ENCODE measurements at regions not wholly inside any gene's neighbourhood (a gene's known extent, or its start where the extent isn't known, plus 50 kb on each side); places are given as distances from the start of the nearest gene placed in this dataset.

DNA sequence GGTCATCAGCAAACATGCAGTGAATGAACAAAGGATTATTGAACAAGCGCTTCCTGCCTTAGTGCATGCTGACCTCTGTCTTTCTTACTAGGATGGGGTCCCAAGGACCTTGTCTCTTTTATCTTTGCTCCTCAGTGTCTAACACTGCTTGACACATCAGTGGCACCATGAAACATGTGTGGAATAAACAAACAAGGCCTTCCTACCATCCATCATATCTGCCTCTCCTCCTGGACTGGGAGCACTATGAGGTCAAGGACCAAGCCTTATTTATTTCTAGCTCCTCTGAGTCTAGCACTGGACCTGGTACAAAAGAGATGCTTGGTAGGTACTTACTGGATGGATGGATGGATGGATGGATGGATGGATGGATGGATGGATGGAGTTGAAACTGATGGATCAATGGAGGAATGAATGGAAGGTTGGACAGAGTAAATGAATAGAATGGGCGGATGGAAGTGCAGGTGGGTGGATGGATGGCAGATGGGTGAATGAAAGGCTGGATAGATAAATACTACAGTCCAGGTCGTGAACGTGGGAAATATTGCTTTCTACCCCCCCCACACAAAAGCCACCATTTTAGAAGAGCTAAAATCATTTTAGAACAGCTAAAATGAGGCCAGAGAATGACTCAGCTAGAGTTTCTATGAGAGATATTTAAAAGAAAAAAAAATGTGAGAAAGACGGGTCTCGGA, 104.1 kb upstream of the PTPN1 start:
- no peak for DNase-seq (ENCODE audit: low read depth)

- no peak for DNase-seq (ENCODE audit: low read depth)
Observed at GRCh38 chr20:50406610-50407136, 103.5 kb upstream of the PTPN1 start.

GRCh38 chr20:50408526-50409364, 101.4 kb upstream of the PTPN1 start:
- DNase-seq (ENCODE audit: low read depth), result no peak

DNA sequence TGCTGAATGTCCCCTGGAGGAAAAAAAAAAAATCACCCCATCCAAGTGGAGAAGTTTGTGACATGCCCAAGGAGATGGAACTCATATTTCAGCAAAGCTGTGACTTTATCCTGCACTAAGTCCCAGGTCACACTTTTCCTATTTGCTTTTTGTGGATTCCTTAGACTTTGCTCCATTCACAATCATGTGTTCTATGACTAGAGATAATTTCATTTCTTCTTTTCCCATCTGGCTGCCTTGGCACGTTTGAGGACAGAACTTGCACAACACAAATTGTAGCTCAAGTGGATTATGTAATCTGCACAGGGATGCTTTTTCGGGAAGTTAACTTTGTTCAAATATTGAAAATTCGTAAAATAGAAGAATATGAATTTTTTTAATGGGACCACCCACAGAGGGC, 100.7 kb upstream of the PTPN1 start:
- peak; percentile 65 for DNase-seq (ENCODE audit: low read depth)

DNA sequence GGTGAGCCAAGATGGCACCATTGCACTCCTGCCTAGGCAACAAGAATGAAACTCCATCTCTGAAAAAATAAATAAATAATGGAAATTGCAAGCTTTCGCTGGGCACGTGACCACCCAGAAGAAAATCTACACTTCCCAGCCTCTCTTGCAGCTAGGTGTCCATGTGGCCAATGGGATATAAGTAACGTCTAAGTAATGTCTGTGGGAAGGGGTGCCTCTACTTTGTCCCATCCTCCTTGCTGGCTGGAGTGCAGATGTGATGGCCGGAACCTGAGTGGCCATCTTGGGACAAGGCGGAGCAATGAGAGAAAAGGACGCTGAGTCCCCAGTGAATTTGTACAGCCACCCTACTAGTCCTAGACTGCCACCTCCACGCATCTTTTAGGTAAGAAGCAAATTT, 99.8 kb upstream of the PTPN1 start:
- no peak for DNase-seq (ENCODE audit: low read depth)

- DNase-seq (ENCODE audit: low read depth), result no peak
Observed at GRCh38 chr20:50412069-50412468, 98.1 kb upstream of the PTPN1 start.

DNA sequence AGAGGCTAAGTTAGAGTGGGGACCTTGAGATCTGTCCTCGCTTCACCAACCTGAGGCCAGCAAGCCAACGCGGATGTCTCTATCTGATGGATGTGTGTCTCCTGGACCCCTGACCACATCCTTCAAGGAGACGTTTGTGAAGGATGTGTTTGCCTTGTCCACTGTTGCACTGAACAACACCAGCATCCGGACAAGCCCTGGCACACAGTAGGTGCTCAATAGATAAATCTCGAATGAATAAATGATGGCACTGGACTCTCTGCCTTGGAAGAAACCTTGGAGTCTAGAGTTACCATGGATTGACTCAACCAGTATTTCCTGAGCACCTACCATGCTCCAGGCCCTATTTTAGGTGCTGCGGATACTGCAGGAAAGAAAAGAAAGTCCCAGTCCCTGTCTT, 97.7 kb upstream of the PTPN1 start:
- DNase-seq (ENCODE audit: low read depth), result no peak

DNA sequence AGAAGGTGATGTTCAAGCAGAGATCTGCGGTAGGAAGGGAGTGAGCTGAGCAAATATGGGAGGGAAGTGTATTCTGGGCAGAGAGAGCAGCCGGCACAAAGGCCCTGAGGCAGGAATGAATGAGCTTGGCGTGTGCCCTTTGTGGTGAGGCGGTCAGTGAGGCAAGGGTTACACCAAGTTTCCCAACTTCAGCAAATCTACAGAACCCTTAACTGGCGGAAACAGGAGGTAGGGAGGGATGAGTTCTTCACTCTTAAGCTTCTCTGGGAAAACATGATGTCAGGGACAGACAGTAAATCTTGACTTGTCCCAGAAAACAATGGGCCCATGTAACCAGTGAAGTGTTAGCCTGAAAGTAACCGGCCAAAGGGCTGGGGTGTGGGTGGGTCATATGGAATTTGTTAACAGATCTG, 97.1 kb upstream of the PTPN1 start:
- peak; percentile 65 for DNase-seq (ENCODE audit: low read depth)

GRCh38 chr20:50415021-50415515, 95.1 kb upstream of the PTPN1 start:
- DNase-seq (ENCODE audit: low read depth), result no peak

DNA sequence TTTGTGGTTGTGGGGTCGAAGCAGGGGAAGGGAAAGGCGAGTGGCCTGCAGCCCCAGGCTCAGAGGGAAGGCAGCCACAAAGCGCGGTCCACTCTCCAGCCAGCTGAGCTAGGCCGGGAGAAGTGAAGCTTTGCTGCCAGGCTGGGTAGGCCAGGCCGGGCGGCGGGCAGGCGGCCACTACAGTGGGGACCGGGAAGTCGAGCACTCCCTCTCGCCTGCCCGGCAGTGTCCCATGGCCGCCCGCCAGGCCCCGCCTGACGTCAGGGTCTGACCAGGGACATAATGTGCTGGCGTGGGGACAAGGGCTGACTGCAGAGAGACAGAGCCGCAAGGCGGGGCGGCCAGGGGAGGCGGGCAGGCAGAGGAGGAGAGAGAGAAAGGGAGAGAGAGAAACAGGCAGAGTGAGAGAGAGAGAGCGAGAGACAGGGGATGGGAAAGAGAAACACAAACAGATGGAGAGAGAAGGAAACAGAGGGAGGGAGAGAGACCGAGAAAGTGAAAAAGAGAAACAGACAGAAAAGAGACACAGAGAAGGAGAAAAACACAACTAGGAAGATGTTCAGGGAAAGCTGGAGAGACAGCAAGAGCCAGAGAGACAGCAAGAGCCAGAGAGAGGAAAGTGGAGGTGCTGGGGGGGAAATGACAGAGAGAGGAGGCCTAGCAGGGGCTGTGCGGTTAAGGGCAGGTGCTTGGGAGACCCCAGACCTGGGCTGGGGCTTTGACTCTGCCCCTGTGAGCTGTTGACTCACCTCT, 94.5 kb upstream of the PTPN1 start:
- peak; percentile 100 for DNase-seq (ENCODE audit: low read depth)

GRCh38 chr20:50416269-50417022, 93.7 kb upstream of the PTPN1 start:
- no peak for DNase-seq (ENCODE audit: low read depth)

DNA sequence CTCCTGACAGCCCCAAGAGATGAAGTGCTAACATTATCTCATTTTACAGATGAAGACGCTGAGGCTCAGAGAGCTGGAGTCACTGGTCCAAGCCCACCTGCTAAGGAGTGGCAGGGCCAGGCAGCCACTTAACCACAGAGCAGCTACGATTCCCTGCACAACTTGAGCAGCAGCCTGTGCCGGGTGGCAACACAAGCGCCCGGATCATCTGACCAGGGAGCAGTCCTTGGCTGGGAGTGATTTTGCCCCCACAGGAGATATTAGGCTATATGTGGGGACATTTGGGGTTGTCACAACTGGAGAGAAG, 93.2 kb upstream of the PTPN1 start:
- DNase-seq (ENCODE audit: low read depth), result no peak

GRCh38 chr20:50417484-50418235, 92.5 kb upstream of the PTPN1 start:
- no peak for DNase-seq (ENCODE audit: low read depth)

DNA sequence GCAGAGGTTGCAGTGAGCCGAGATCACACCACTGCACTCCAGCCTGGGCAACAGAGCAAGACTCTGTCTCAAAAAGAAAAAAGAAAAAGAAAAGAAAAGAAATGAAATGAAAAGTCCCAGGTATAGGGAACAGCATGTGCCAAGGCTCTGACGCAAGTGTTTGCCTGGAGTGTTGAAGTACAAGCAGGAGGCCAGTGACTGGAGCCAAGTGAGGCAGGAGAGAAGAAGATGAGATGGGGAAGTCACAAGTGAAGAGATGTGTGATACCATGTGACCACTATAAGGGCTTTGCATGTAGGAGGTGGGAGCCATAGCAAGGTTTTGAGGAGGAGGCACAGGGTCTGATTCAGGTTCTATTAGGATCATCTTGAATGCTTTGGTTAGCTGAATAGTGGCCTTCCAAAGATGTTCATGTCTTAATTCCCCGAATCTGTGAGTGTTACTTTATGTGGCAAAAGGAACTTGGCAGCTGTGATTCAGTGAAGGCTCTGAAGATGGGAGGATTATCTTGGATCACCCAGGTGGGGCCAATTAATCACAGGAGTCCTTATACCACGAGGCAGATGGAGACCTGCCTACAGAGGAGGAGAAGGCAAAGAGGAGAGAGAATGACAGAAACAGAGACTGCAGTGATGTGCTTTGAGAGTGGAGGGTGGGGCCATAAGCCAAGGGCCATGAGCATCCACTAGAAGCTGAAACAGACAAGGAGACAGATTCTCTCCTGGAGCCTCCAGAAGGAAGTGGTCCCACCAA, 91.1 kb upstream of the PTPN1 start:
- no peak for DNase-seq (ENCODE audit: low read depth)

DNA sequence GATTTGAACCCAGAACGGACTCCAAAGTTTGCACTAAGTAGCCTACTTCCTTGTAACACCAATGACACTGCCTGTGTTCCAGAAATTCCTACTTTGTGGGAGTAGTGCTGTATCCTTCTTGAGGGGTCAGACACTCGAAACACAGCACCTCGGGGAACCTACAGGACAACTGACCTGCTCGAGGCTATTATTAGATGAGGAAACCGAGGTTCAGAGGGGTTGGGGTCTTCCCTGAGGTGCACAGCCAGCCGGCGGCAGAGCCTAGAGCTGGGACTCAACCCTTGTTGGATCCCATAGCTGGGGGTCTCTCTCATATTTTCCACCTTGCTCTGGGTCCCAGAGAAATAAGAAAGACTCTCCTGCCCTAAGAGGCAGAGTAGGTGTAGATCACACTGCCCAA, 89.8 kb upstream of the PTPN1 start:
- DNase-seq (ENCODE audit: low read depth), result no peak

DNA sequence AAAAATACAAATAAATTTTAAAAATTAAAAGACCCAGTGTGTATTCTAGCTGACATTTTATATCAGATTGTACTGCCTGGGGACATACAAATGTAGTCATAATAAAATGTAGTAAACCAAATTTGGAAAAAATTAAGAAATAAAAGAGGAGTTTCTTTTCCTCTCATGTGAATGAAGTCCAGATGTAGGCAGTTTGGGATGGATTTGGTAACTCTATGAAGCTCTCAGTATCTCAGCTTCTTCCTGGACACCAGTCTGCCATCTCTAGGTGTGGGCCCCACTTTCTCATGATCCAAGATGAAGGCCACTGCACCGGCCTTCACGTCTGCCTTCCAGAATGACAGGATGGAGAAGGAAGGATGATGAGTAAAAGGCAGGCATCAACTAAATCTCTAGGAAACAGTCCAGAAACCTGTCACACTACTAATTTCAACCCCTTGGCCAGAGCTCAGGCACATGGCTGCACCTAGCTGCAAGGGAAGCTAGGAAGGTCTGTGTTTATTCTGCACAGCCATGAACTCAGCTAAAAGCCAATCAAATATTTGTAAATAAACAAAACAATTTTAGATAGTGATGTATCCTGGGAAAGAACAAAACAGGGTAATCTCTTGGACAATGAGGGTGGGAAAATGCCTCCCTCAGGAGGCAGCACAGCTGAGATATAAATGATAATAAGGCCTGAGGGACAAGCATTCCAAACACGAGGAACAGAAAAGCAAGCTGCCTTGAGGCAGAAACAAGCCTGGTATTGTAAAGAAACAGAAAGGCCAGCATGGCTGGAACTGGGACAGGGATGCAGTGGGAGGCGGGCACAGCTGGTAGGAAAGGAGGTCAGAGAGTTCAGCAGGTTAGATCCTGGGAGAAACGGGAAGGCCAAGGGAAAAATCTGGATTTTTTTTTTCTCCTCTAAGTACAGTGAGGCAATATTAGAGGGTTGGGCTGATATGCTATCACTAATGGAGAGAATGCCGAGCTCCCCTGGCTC, 88.5 kb upstream of the PTPN1 start:
- peak; percentile 70 for DNase-seq (ENCODE audit: low read depth)

GRCh38 chr20:50423758-50424157, 86.4 kb upstream of the PTPN1 start:
- DNase-seq (ENCODE audit: low read depth), result no peak

DNA sequence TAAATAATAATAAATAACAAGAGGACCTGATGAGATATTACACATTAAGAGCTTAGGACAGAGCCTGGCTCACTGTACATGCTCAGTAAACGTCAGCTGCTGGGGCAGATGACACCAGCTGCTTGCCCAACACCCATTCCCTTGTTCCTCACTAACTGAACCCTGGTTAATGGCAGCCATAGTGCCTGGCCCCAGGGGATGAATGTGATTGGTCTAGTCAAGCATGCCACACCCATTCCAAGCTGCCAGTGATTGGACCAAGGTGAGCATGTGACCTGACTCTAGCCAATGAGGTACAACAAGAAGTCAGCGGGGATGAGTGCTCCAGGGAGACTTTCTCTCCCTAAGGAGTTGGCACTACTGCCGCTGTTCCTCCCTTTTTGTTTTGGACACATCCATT, 85.1 kb upstream of the PTPN1 start:
- DNase-seq (ENCODE audit: low read depth), result no peak
